RWPE2 (cell line): ENCODE measurements at regions not wholly inside any gene's neighbourhood (a gene's known extent, or its start where the extent isn't known, plus 50 kb on each side); places are given as distances from the start of the nearest gene placed in this dataset.

Source experiments
- ATAC-seq: fragments of 200-7000 bp; cut with Tn5 transposase; 3 replicates; pipeline ENCODE4 v1.9.1; 2021; ENCODE audit warnings: low read depth
- DNase-seq: peaks from one replicate; pipeline ENCODE4 v3.0.0-alpha.2; 2020; ENCODE audit warnings: low spot score
- H3K27ac ChIP-seq: fragments of 450-650 bp; 2 replicates; pipeline ENCODE4 v1.5.1; 2017; ENCODE audit warnings: mild to moderate bottlenecking; ENCODE audit not compliant: poor library complexity, severe bottlenecking
- H3K27me3 ChIP-seq: fragments of 250-450 bp; sonication (Bioruptor Pico); 2 replicates; pipeline ENCODE4 v1.5.1; 2021; ENCODE audit warnings: mild to moderate bottlenecking, moderate library complexity; ENCODE audit not compliant: insufficient read depth, poor library complexity, severe bottlenecking
- H3K36me3 ChIP-seq: fragments of 250-450 bp; sonication (Bioruptor Pico); 2 replicates; pipeline ENCODE4 v1.5.1; 2020; ENCODE audit warnings: low read depth, mild to moderate bottlenecking, moderate library complexity
- H3K4me1 ChIP-seq: fragments of 250-450 bp; sonication (Bioruptor Pico); 2 replicates; pipeline ENCODE4 v1.5.1; 2021; ENCODE audit warnings: mild to moderate bottlenecking, moderate library complexity; ENCODE audit not compliant: insufficient read depth, poor library complexity, severe bottlenecking
- H3K4me3 ChIP-seq: fragments of 250-450 bp; sonication (Bioruptor Pico); 2 replicates; pipeline ENCODE4 v1.5.1; 2021; ENCODE audit warnings: mild to moderate bottlenecking, moderate library complexity; ENCODE audit not compliant: severe bottlenecking
- H3K9me3 ChIP-seq: fragments of 250-450 bp; sonication (Bioruptor Pico); 2 replicates; pipeline ENCODE4 v1.5.1; 2021; ENCODE audit warnings: mild to moderate bottlenecking, moderate library complexity; ENCODE audit not compliant: severe bottlenecking
- TF ChIP-seq, protein P1 (sequence below): fragments of 450-650 bp; IDR thresholded peaks from one replicate; pipeline ENCODE4 v1.5.1; 2017; ENCODE audit warnings: mild to moderate bottlenecking, moderate library complexity; ENCODE audit not compliant: poor library complexity, severe bottlenecking

DNA sequence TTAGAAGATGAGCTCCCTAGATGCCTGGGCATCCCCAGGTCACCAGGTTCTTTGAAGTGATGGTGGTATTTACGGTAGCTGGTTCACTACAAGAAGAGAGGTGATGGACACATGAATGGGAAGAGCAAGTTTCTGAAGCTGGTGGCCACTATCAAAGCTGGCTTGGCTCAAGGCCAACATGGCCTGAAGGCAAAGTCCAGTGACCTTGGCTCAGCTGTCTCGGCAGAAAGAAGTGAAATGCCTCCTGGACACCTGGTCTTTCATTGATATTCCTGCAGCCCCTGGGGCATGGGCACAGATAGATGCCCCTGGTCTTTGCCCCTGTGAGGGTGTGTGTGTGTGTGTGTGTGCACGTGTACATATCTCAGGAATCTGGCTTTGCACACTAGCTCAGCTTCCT is 441.8 kb upstream of the TMPO start:
- TF ChIP-seq, protein P1, sequence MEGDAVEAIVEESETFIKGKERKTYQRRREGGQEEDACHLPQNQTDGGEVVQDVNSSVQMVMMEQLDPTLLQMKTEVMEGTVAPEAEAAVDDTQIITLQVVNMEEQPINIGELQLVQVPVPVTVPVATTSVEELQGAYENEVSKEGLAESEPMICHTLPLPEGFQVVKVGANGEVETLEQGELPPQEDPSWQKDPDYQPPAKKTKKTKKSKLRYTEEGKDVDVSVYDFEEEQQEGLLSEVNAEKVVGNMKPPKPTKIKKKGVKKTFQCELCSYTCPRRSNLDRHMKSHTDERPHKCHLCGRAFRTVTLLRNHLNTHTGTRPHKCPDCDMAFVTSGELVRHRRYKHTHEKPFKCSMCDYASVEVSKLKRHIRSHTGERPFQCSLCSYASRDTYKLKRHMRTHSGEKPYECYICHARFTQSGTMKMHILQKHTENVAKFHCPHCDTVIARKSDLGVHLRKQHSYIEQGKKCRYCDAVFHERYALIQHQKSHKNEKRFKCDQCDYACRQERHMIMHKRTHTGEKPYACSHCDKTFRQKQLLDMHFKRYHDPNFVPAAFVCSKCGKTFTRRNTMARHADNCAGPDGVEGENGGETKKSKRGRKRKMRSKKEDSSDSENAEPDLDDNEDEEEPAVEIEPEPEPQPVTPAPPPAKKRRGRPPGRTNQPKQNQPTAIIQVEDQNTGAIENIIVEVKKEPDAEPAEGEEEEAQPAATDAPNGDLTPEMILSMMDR = no peak
- Histone ChIP-seq H3K36me3 (no peaks in the 10 kb centered on the region), H3K4me1 (no peaks in the 10 kb centered on the region), H3K4me3 (no peak overlapping the region), H3K27ac (no peak overlapping the region), H3K9me3 (no peaks in the 10 kb centered on the region), H3K27me3 (no peaks in the 10 kb centered on the region)
- DNase-seq = no peak
- no peak for ATAC-seq

DNA sequence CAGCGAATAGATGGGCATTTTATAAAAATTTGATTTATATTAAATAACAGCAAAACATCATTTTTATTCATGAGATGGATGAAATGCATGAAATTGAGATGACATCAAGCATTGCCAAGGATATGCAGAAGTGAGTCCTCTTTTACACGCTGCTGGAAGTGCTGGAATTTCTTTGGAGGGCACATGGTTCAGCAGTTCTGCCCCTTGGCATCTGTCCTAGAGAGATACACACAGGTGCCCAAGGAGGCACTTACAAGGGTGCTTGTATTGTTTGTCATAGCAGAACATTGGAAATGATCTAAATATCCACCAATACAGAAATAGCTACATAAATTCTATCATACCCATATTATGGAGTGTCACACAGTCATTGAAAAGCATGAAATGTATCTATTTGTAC is 441.1 kb upstream of the TMPO start:
- TF ChIP-seq, protein P1 = no peak
- Histone ChIP-seq H3K4me3 (no peak overlapping the region), H3K27ac (no peak overlapping the region), H3K27me3 (no peaks in the 10 kb centered on the region), H3K36me3 (no peaks in the 10 kb centered on the region), H3K4me1 (no peaks in the 10 kb centered on the region), H3K9me3 (no peaks in the 10 kb centered on the region)
- ATAC-seq = no peak
- DNase-seq = no peak

DNA sequence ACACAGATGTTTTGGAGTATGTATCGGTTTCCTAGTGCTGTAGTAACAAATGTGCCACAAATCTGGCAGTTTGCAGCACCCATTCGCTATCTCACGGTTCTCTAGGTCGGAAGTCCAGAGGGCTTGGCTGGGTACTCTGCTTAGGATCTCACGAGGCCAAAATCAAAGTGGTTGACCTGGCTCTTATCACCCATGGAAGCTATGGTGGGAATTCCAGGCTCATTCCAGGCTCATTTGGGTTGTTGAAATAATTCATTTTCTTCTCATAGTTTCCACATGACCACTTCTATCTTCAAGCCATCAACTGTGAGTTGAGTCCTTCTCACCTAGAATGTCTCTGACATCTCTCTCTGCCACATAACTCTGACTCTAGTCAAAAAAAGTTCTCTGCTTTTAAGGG is 431.0 kb upstream of the TMPO start:
- Histone ChIP-seq H3K4me3 (no peak overlapping the region), H3K4me1 (no peaks in the 10 kb centered on the region)

DNA sequence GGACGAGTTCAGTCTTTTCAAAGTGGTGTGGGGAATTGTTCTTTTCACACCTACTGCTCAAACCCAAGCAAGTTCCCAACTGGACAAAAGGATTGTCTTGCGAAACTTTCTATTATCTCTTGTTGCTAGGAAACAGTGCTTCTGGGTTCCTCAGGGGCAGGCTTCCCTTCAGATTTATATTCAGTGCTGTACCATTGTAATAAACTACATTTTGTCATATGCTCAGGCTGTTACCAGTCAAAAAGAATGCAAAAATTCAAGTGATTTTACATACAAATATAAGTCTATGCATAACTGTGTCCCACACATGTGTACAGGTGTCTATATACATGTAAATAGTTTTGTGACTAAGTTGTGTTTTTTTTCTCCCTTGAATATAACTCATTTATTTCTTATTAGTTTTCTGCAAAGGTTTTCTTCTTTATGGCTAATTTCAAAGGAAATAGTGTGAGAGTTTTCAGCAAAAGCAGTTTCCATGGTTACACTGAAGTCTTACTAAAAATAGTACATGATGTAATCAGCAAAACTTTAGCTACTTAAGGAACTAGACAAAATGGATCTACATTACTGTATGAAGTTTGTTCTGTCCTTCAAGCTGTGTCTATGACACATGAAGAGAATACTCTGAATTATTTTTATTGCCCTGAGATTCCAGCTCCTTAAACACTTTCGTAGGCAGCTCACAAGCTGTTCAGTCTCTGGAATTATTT is 430.2 kb upstream of the TMPO start:
- TF ChIP-seq, protein P1 = no peak
- no peak overlapping the region for H3K27ac ChIP-seq
- H3K4me1 ChIP-seq = no peaks in the 10 kb centered on the region
- DNase-seq = no peak
- no peaks in the 10 kb centered on the region for H3K27me3 ChIP-seq
- no peaks in the 10 kb centered on the region for H3K36me3 ChIP-seq
- H3K9me3 ChIP-seq = no peaks in the 10 kb centered on the region
- no peak for ATAC-seq
- no peak overlapping the region for H3K4me3 ChIP-seq

More for the DNA sequence above, 431.0 kb upstream of the TMPO start:
- no peaks in the 10 kb centered on the region for H3K36me3 ChIP-seq
- no peak overlapping the region for H3K27ac ChIP-seq
- no peaks in the 10 kb centered on the region for H3K9me3 ChIP-seq
- DNase-seq (no peak), ATAC-seq (no peak)
- TF ChIP-seq, protein P1 = no peak
- no peaks in the 10 kb centered on the region for H3K27me3 ChIP-seq

DNA sequence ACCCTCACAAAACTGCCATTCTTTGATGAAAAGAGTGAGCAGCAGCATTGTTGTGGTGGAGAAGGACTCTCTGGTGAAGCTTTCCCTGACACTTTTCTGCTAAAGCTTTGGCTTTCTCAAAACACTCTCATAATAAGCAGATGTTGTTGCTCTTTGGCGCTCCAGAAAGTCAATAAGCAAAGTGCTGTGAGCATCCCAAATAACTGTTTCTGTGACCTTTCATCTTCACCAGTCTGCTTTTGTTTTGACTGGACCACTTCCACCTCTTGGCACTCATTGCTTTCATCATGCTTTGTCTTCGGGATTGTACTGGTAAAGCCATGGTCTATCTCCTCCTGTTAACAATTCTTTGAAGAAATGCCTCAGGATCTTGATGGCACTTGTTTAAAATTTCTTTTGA is 424.7 kb upstream of the TMPO start:
- TF ChIP-seq, protein P1 = no peak
- Histone ChIP-seq H3K4me1 (no peaks in the 10 kb centered on the region), H3K27ac (no peak overlapping the region), H3K36me3 (no peaks in the 10 kb centered on the region), H3K4me3 (no peak overlapping the region), H3K9me3 (no peaks in the 10 kb centered on the region), H3K27me3 (no peaks in the 10 kb centered on the region)
- ATAC-seq = no peak
- DNase-seq = no peak
